ENCODE measurements at regions not wholly inside any gene's neighbourhood (a gene's known extent, or its start where the extent isn't known, plus 50 kb on each side); places are given as distances from the start of the nearest gene placed in this dataset.

DNA sequence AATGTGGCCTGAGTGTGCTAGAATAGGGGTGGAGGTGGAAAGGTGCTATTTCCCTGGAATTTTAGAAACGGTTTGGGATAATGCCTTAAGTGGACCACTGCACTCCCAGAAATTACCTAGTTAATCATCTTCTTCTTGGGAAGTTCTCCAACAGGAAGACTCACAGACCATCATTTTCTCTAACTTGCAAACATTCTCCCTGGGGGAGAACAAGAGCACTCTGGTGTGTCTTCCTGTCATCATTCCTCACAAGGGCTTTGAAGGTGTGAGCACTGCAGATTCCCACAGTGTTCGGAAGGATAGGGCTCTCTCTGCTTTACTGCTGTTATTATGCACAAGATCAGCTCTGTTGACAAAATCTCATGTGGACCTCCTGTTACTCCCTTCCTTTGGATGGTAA lies 54.9 kb upstream of the TSPAN2 start:
- intact Hi-C loops (cut with micrococcal nuclease) = no loop called here

DNA sequence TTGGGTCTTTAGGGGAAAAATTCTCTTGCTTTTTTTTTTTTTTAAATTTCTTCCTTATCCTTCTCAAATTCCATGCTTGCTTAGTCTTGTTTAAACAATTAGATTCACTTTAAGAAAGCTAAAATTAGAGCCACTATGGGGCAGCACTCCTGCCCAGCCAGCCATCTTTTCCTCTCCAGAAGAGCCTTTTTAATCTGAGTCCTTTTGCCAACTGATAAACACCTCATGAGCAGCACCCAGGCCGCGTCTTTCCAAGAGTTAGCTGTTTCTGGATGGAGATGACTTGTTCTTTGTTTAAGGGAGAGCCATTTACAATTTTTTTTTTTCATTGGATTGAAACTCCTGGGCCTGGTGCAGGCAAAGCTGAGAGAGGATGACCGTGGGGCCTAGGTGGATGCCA lies 53.3 kb upstream of the TSPAN2 start:
- intact Hi-C loops (cut with micrococcal nuclease) = no loop called here

DNA sequence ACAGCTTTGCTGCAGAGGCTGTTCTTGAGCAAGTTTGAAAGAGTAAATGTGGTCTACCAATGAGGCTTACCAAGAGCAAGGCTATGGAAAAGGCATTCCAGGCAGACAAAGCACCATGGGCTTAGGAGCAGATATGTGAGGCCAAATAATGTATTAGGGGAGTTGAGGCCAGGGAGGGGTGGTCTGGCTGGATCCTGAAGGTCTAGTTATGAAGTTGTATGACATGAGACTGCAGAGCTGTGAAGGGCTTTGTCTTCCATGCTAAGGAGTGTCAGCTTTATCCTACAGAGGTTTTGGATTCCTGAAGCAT lies 51.8 kb upstream of the TSPAN2 start:
- intact Hi-C loops (cut with micrococcal nuclease) = no loop called here

DNA sequence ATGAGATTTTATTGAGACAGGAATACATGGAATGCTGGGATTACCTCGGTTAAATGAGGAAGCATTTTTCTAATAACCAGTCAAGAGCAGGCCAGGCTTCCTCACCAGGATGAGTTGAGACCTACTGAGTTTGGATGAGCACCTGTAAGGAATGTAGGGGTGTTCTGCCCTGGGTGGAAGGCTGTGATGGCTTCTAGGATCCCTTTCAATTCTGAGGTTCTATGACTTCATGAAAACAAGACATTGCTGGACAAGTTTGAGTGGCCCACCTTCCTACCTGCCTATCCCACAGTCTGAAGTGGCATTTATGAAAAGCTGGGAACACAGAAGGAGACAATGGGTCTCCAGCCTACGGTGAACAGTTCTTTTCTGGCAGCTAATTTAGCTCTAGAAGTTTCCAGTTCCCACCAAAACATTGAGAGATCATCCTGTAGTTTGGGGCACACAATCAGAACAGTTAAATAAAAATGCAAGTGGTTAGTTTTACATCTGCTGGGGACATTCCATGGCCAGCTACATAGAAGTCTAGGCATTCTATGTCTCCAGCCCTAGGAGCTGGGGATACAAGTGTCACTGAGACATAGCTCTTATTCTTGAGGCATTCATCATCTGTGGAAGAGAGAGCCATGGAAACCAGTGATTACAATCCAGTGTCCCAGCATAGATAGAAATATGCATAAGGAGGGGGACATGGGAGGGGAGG lies 51.3 kb upstream of the TSPAN2 start:
- intact Hi-C loops (cut with micrococcal nuclease) = no loop called here

DNA sequence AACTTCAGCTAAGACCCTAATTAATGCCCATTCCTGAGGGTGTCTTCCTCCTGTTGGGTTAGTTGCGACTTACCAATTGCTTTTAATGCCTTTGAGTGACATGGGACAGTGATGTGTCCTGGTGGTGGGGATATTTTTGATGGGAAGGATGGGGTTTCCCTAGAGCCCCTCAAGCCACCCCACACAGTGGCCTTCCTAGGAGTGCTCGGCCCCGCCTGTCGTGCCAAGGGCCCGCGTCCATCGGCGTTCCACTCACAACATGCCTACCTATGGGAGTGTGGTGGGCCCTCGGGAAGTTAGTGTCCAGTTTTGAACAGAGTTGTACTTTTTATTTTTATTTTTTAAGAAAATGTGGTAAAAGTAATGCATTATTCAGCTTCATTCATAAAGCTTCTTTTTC lies 50.1 kb upstream of the TSPAN2 start:
- intact Hi-C loops (cut with micrococcal nuclease) = loop anchor here (1.0 to 2.0 kb wide), 3 partner anchors 330 to 633 kb away; no protein-coding TSS in a partner anchor
